ENCODE measurements at regions not wholly inside any gene's neighbourhood (a gene's known extent, or its start where the extent isn't known, plus 50 kb on each side); places are given as distances from the start of the nearest gene placed in this dataset.

- Histone ChIP-seq H3K4me2 (ENCODE audit: low read length) (no peak overlapping the region), H3F3A (ENCODE audit: insufficient read depth, low read length, poor library complexity, severe bottlenecking) (no peaks in the 10 kb centered on the region), H3K27ac (ENCODE audit: low read length) (no peak overlapping the region), H3K27me3 (ENCODE audit: insufficient read depth, low read depth, low read length) (no peaks in the 10 kb centered on the region), H3K9me3 (ENCODE audit: low read length) (no peaks in the 10 kb centered on the region), H3K4me3 (ENCODE audit: low read length) (no peak overlapping the region), H3K79me2 (replicated peaks; ENCODE audit: insufficient read depth, low read length) (no peaks in the 10 kb centered on the region), H3K9me2 (ENCODE audit: insufficient read depth, low read length) (no peaks in the 10 kb centered on the region), H4K20me1 (ENCODE audit: insufficient read depth) (no peaks in the 10 kb centered on the region), H3K36me3 (ENCODE audit: insufficient read depth, low read length) (no peaks in the 10 kb centered on the region), H2AFZ (ENCODE audit: low read depth, low read length) (no peak overlapping the region), H3K9ac (ENCODE audit: low read length) (no peak overlapping the region)
- TF ChIP-seq TAF1 (IDR thresholded peaks at IDR 0.05; ENCODE audit: low read depth) (no peak), MXI1 (conservative IDR thresholded peaks at IDR 0.05; ENCODE audit: poor library complexity, severe bottlenecking) (no peak), POLR2AphosphoS5 (IDR thresholded peaks at IDR 0.05) (no peak), REST (IDR thresholded peaks at IDR 0.05; ENCODE audit: borderline replicate concordance) (no peak), SMC3 (conservative IDR thresholded peaks at IDR 0.05; ENCODE audit: poor library complexity) (no peak), EZH2 (IDR thresholded peaks at IDR 0.05; ENCODE audit: borderline replicate concordance, insufficient read depth, low read length, poor library complexity, severe bottlenecking) (no peak), EP300 (conservative IDR thresholded peaks at IDR 0.05; ENCODE audit: poor library complexity, severe bottlenecking) (no peak), CTCF (IDR thresholded peaks at IDR 0.05; ENCODE audit: poor library complexity, severe bottlenecking) (no peak), RAD21 (conservative IDR thresholded peaks at IDR 0.05) (no peak)
Observed at GRCh38 chr6:140353536-140353935, 979.1 kb upstream of the CITED2 start.

GRCh38 chr6:140346428-140346827 is 972.0 kb upstream of the CITED2 start:
- Histone ChIP-seq H4K20me1 (ENCODE audit: insufficient read depth) (no peaks in the 10 kb centered on the region), H3K36me3 (ENCODE audit: insufficient read depth, low read length) (no peaks in the 10 kb centered on the region), H2AFZ (ENCODE audit: low read depth, low read length) (no peak overlapping the region), H3K27me3 (ENCODE audit: insufficient read depth, low read depth, low read length) (no peaks in the 10 kb centered on the region), H3K79me2 (replicated peaks; ENCODE audit: insufficient read depth, low read length) (no peaks in the 10 kb centered on the region), H3F3A (ENCODE audit: insufficient read depth, low read length, poor library complexity, severe bottlenecking) (no peaks in the 10 kb centered on the region), H3K4me2 (ENCODE audit: low read length) (no peak overlapping the region), H3K9ac (ENCODE audit: low read length) (no peak overlapping the region), H3K9me3 (ENCODE audit: low read length) (no peaks in the 10 kb centered on the region), H3K27ac (ENCODE audit: low read length) (no peak overlapping the region), H3K9me2 (ENCODE audit: insufficient read depth, low read length) (no peaks in the 10 kb centered on the region), H3K4me3 (ENCODE audit: low read length) (no peak overlapping the region)
- no peak for TF ChIP-seq RAD21 (conservative IDR thresholded peaks at IDR 0.05)
- no peak for TF ChIP-seq SMC3 (conservative IDR thresholded peaks at IDR 0.05; ENCODE audit: poor library complexity)
- TF ChIP-seq REST (IDR thresholded peaks at IDR 0.05; ENCODE audit: borderline replicate concordance), result no peak
- no peak for TF ChIP-seq TAF1 (IDR thresholded peaks at IDR 0.05; ENCODE audit: low read depth)
- no peak for TF ChIP-seq EP300 (conservative IDR thresholded peaks at IDR 0.05; ENCODE audit: poor library complexity, severe bottlenecking)
- no peak for TF ChIP-seq MXI1 (conservative IDR thresholded peaks at IDR 0.05; ENCODE audit: poor library complexity, severe bottlenecking)
- no peak for TF ChIP-seq POLR2AphosphoS5 (IDR thresholded peaks at IDR 0.05)
- TF ChIP-seq CTCF (IDR thresholded peaks at IDR 0.05; ENCODE audit: poor library complexity, severe bottlenecking), result no peak
- TF ChIP-seq EZH2 (IDR thresholded peaks at IDR 0.05; ENCODE audit: borderline replicate concordance, insufficient read depth, low read length, poor library complexity, severe bottlenecking), result no peak

All from neural cell (in vitro differentiated cells).